ENCODE measurements at regions not wholly inside any gene's neighbourhood (a gene's known extent, or its start where the extent isn't known, plus 50 kb on each side); places are given as distances from the start of the nearest gene placed in this dataset.

GRCh38 chr20:63057171-63058117 is 50.7 kb upstream of the BHLHE23 start:
- TF ChIP-seq NRF1 (IDR thresholded peaks at IDR 0.05; ENCODE audit: low read depth, low read length): no peak
- TF ChIP-seq MXI1 (IDR thresholded peaks at IDR 0.05; ENCODE audit: low read depth, low read length): no peak
- no peak for TF ChIP-seq CTCF (IDR thresholded peaks at IDR 0.05)
- TF ChIP-seq FOXM1 (IDR thresholded peaks at IDR 0.05; ENCODE audit: low read depth): no peak
- no peak for TF ChIP-seq YY1 (IDR thresholded peaks at IDR 0.05; ENCODE audit: low read depth)
- TF ChIP-seq, protein P1, sequence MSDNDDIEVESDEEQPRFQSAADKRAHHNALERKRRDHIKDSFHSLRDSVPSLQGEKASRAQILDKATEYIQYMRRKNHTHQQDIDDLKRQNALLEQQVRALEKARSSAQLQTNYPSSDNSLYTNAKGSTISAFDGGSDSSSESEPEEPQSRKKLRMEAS (IDR thresholded peaks at IDR 0.05; ENCODE audit: low read depth): no peak
- TF ChIP-seq EZH2phosphoT487 (IDR thresholded peaks at IDR 0.05; ENCODE audit: borderline replicate concordance, low read depth): no peak
- TF ChIP-seq JUND (IDR thresholded peaks at IDR 0.05): no peak
- TF ChIP-seq RAD21 (IDR thresholded peaks at IDR 0.05; ENCODE audit: low read length): no peak

Data from SK-N-SH (cell line).